GM23338 (cell line): ENCODE measurements at regions not wholly inside any gene's neighbourhood (a gene's known extent, or its start where the extent isn't known, plus 50 kb on each side); places are given as distances from the start of the nearest gene placed in this dataset.

Experiments
- ATAC-seq: fragments of 200-7000 bp; cut with Tn5 transposase; 3 replicates; pipeline ENCODE4 v1.9.1; 2020
- DNase-seq: peaks from one replicate; pipeline ENCODE4 v3.0.0-alpha.2; 2015; ENCODE audit warnings: low spot score
- H2AFZ ChIP-seq: fragments of 200-600 bp; sonication (generic); 2 replicates; pipeline ENCODE4 v1.8.0; 2016; ENCODE audit warnings: antibody characterized with exemption, mild to moderate bottlenecking, moderate library complexity
- H3F3A ChIP-seq: fragments of 200-600 bp; sonication (generic); replicated peaks from 2 replicates; pipeline ENCODE4 v1.8.0; 2017; ENCODE audit warnings: antibody characterized with exemption, mixed run types, low read depth
- H3K27ac ChIP-seq: fragments of 200-600 bp; sonication (generic); 2 replicates; pipeline ENCODE4 v1.6.1; 2016; ENCODE audit warnings: low read depth
- H3K27me3 ChIP-seq: fragments of 200-600 bp; sonication (generic); 2 replicates; pipeline ENCODE4 v1.8.0; 2016; ENCODE audit warnings: mild to moderate bottlenecking, mixed run types, moderate library complexity; ENCODE audit not compliant: insufficient read depth
- H3K36me3 ChIP-seq: fragments of 200-600 bp; sonication (generic); 2 replicates; pipeline ENCODE4 v1.8.0; 2016; ENCODE audit warnings: mild to moderate bottlenecking; ENCODE audit not compliant: insufficient read depth
- H3K4me1 ChIP-seq: fragments of 200-600 bp; sonication (generic); 2 replicates; pipeline ENCODE4 v1.8.0; 2016; ENCODE audit warnings: mild to moderate bottlenecking, moderate library complexity; ENCODE audit not compliant: insufficient read depth
- H3K4me2 ChIP-seq: fragments of 200-600 bp; sonication (generic); 2 replicates; pipeline ENCODE4 v1.7.1; 2017; ENCODE audit warnings: mixed run types
- H3K4me3 ChIP-seq: fragments of 200-600 bp; sonication (generic); 2 replicates; pipeline ENCODE4 v1.6.1; 2016; ENCODE audit warnings: mixed run types
- H3K79me2 ChIP-seq: fragments of 200-600 bp; sonication (generic); replicated peaks from 2 replicates; pipeline ENCODE4 v1.8.0; 2017; ENCODE audit warnings: mild to moderate bottlenecking; ENCODE audit not compliant: insufficient read depth
- H3K9me2 ChIP-seq: fragments of 200-600 bp; sonication (generic); 2 replicates; pipeline ENCODE4 v1.8.0; 2017; ENCODE audit not compliant: insufficient read depth
- H4K20me1 ChIP-seq: fragments of 200-600 bp; sonication (generic); replicated peaks from 2 replicates; pipeline ENCODE4 v1.8.0; 2017; ENCODE audit warnings: mild to moderate bottlenecking; ENCODE audit not compliant: insufficient read depth
- H3K27ac Mint-ChIP-seq: 2 replicates; pipeline ENCODE4 v1.8.0; 2020; ENCODE audit warnings: inconsistent platforms, mild to moderate bottlenecking, moderate library complexity, mixed read lengths
- H3K27me3 Mint-ChIP-seq: 3 replicates; pipeline ENCODE4 v1.8.0; 2022; ENCODE audit warnings: low read depth, mild to moderate bottlenecking, moderate library complexity, mixed read lengths, inconsistent platforms; ENCODE audit not compliant: insufficient read depth, poor library complexity
- H3K36me3 Mint-ChIP-seq: 3 replicates; pipeline ENCODE4 v1.8.0; 2021; ENCODE audit warnings: low read depth, mild to moderate bottlenecking, inconsistent platforms, moderate library complexity, mixed read lengths
- H3K4me1 Mint-ChIP-seq: 3 replicates; pipeline ENCODE4 v1.8.0; 2020; ENCODE audit warnings: mild to moderate bottlenecking, inconsistent platforms, mixed read lengths
- H3K4me3 Mint-ChIP-seq: 3 replicates; pipeline ENCODE4 v1.8.0; 2021; ENCODE audit warnings: moderate library complexity, mild to moderate bottlenecking, inconsistent platforms, mixed read lengths
- H3K9me3 Mint-ChIP-seq: 3 replicates; pipeline ENCODE4 v1.8.0; 2020; ENCODE audit warnings: moderate library complexity, mild to moderate bottlenecking, inconsistent platforms, mixed read lengths
- CREB1 ChIP-seq: fragments of 250-450 bp; sonication (Bioruptor Pico); IDR thresholded peaks from 2 replicates; pipeline ENCODE4 v1.5.0; 2020; ENCODE audit warnings: low read depth, mild to moderate bottlenecking, moderate library complexity
- JUNB ChIP-seq: IDR thresholded peaks from one replicate; pipeline ENCODE4 v1.6.1; 2016; ENCODE audit warnings: antibody characterized with exemption; ENCODE audit not compliant: unreplicated experiment
- STAT1 ChIP-seq: IDR thresholded peaks from one replicate; pipeline ENCODE4 v1.6.1; 2016; ENCODE audit warnings: antibody characterized with exemption; ENCODE audit not compliant: unreplicated experiment
- ZNF114 ChIP-seq: fragments of 250-450 bp; sonication (Bioruptor Pico); IDR thresholded peaks from 2 replicates; pipeline ENCODE4 v1.5.0; 2020; ENCODE audit warnings: mild to moderate bottlenecking, moderate library complexity
- TF ChIP-seq, protein P1 (sequence below): IDR thresholded peaks from 2 replicates; pipeline ENCODE4 v1.6.1; 2016; ENCODE audit warnings: antibody characterized with exemption
- TF ChIP-seq, protein P2 (sequence below): IDR thresholded peaks from one replicate; pipeline ENCODE4 v1.6.1; 2018; ENCODE audit warnings: antibody characterized with exemption; ENCODE audit not compliant: unreplicated experiment
- TF ChIP-seq, protein P3 (sequence below), 2 experiments: fragments of 200-600 bp in 1 of 2; sonication (generic) in 1 of 2; conservative IDR thresholded peaks; 2 replicates each; pipeline versions ENCODE4 v1.5.1 to v1.6.1; 2016 to 2017; ENCODE audit warnings: antibody characterized with exemption in 2 of 2, low read depth in 2 of 2, mild to moderate bottlenecking in 2 of 2, moderate library complexity in 1 of 2
- TF ChIP-seq, protein P4 (sequence below): fragments of 250-450 bp; sonication (Bioruptor Pico); IDR thresholded peaks from 2 replicates; pipeline ENCODE4 v1.5.0; 2020; ENCODE audit warnings: mild to moderate bottlenecking, moderate library complexity

DNA sequence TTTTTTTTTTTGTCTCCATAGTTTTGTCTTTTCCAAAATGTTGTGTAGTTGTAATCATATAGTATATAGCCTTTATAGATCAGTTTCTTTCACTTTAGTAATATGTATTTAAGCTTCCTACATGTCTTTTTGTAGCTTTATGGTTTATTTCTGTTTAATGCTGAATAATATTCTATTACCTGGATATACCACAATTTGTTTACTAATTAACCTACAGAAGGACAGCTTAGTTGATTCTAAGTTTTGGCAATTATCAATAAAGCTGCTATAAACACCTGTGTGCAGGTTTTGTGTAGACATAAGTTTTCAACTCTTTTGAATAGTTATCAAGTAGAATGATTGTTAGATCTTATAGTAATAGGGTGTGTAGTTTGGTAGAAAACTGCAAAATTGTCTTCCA, 130.3 kb upstream of the CARD18 start:
- Histone ChIP-seq H3K9me2 (no peaks in the 10 kb centered on the region), H3K36me3 (no peaks in the 10 kb centered on the region), H3K4me2 (no peak overlapping the region), H3K79me2 (no peaks in the 10 kb centered on the region), H3K4me1 (no peaks in the 10 kb centered on the region), H4K20me1 (no peaks in the 10 kb centered on the region), H3K27me3 (no peaks in the 10 kb centered on the region), H2AFZ (no peak overlapping the region), H3K4me3 (no peak overlapping the region), H3K27ac (no peak overlapping the region), H3F3A (no peaks in the 10 kb centered on the region)
- Mint-ChIP-seq H3K27ac (no peak overlapping the region), H3K36me3 (no peaks in the 10 kb centered on the region), H3K9me3 (no peaks in the 10 kb centered on the region), H3K27me3 (no peaks in the 10 kb centered on the region), H3K4me1 (peaks cover 6% of the 10 kb centered on the region; the same call in 2 of the 3 replicates), H3K4me3 (no peak overlapping the region)
- TF ChIP-seq, protein P1, sequence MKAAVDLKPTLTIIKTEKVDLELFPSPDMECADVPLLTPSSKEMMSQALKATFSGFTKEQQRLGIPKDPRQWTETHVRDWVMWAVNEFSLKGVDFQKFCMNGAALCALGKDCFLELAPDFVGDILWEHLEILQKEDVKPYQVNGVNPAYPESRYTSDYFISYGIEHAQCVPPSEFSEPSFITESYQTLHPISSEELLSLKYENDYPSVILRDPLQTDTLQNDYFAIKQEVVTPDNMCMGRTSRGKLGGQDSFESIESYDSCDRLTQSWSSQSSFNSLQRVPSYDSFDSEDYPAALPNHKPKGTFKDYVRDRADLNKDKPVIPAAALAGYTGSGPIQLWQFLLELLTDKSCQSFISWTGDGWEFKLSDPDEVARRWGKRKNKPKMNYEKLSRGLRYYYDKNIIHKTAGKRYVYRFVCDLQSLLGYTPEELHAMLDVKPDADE, result no peak
- TF ChIP-seq CREB1 (CRISPR knock-in tag) (no peak), ZNF114 (no peak), JUNB (no peak), STAT1 (no peak)
- TF ChIP-seq, protein P2, sequence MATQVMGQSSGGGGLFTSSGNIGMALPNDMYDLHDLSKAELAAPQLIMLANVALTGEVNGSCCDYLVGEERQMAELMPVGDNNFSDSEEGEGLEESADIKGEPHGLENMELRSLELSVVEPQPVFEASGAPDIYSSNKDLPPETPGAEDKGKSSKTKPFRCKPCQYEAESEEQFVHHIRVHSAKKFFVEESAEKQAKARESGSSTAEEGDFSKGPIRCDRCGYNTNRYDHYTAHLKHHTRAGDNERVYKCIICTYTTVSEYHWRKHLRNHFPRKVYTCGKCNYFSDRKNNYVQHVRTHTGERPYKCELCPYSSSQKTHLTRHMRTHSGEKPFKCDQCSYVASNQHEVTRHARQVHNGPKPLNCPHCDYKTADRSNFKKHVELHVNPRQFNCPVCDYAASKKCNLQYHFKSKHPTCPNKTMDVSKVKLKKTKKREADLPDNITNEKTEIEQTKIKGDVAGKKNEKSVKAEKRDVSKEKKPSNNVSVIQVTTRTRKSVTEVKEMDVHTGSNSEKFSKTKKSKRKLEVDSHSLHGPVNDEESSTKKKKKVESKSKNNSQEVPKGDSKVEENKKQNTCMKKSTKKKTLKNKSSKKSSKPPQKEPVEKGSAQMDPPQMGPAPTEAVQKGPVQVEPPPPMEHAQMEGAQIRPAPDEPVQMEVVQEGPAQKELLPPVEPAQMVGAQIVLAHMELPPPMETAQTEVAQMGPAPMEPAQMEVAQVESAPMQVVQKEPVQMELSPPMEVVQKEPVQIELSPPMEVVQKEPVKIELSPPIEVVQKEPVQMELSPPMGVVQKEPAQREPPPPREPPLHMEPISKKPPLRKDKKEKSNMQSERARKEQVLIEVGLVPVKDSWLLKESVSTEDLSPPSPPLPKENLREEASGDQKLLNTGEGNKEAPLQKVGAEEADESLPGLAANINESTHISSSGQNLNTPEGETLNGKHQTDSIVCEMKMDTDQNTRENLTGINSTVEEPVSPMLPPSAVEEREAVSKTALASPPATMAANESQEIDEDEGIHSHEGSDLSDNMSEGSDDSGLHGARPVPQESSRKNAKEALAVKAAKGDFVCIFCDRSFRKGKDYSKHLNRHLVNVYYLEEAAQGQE, result no peak
- TF ChIP-seq, protein P3, sequence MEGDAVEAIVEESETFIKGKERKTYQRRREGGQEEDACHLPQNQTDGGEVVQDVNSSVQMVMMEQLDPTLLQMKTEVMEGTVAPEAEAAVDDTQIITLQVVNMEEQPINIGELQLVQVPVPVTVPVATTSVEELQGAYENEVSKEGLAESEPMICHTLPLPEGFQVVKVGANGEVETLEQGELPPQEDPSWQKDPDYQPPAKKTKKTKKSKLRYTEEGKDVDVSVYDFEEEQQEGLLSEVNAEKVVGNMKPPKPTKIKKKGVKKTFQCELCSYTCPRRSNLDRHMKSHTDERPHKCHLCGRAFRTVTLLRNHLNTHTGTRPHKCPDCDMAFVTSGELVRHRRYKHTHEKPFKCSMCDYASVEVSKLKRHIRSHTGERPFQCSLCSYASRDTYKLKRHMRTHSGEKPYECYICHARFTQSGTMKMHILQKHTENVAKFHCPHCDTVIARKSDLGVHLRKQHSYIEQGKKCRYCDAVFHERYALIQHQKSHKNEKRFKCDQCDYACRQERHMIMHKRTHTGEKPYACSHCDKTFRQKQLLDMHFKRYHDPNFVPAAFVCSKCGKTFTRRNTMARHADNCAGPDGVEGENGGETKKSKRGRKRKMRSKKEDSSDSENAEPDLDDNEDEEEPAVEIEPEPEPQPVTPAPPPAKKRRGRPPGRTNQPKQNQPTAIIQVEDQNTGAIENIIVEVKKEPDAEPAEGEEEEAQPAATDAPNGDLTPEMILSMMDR (conservative IDR thresholded peaks at IDR 0.05; ENCODE audit: low read depth in 2 of 2), result no peak
- TF ChIP-seq, protein P4, sequence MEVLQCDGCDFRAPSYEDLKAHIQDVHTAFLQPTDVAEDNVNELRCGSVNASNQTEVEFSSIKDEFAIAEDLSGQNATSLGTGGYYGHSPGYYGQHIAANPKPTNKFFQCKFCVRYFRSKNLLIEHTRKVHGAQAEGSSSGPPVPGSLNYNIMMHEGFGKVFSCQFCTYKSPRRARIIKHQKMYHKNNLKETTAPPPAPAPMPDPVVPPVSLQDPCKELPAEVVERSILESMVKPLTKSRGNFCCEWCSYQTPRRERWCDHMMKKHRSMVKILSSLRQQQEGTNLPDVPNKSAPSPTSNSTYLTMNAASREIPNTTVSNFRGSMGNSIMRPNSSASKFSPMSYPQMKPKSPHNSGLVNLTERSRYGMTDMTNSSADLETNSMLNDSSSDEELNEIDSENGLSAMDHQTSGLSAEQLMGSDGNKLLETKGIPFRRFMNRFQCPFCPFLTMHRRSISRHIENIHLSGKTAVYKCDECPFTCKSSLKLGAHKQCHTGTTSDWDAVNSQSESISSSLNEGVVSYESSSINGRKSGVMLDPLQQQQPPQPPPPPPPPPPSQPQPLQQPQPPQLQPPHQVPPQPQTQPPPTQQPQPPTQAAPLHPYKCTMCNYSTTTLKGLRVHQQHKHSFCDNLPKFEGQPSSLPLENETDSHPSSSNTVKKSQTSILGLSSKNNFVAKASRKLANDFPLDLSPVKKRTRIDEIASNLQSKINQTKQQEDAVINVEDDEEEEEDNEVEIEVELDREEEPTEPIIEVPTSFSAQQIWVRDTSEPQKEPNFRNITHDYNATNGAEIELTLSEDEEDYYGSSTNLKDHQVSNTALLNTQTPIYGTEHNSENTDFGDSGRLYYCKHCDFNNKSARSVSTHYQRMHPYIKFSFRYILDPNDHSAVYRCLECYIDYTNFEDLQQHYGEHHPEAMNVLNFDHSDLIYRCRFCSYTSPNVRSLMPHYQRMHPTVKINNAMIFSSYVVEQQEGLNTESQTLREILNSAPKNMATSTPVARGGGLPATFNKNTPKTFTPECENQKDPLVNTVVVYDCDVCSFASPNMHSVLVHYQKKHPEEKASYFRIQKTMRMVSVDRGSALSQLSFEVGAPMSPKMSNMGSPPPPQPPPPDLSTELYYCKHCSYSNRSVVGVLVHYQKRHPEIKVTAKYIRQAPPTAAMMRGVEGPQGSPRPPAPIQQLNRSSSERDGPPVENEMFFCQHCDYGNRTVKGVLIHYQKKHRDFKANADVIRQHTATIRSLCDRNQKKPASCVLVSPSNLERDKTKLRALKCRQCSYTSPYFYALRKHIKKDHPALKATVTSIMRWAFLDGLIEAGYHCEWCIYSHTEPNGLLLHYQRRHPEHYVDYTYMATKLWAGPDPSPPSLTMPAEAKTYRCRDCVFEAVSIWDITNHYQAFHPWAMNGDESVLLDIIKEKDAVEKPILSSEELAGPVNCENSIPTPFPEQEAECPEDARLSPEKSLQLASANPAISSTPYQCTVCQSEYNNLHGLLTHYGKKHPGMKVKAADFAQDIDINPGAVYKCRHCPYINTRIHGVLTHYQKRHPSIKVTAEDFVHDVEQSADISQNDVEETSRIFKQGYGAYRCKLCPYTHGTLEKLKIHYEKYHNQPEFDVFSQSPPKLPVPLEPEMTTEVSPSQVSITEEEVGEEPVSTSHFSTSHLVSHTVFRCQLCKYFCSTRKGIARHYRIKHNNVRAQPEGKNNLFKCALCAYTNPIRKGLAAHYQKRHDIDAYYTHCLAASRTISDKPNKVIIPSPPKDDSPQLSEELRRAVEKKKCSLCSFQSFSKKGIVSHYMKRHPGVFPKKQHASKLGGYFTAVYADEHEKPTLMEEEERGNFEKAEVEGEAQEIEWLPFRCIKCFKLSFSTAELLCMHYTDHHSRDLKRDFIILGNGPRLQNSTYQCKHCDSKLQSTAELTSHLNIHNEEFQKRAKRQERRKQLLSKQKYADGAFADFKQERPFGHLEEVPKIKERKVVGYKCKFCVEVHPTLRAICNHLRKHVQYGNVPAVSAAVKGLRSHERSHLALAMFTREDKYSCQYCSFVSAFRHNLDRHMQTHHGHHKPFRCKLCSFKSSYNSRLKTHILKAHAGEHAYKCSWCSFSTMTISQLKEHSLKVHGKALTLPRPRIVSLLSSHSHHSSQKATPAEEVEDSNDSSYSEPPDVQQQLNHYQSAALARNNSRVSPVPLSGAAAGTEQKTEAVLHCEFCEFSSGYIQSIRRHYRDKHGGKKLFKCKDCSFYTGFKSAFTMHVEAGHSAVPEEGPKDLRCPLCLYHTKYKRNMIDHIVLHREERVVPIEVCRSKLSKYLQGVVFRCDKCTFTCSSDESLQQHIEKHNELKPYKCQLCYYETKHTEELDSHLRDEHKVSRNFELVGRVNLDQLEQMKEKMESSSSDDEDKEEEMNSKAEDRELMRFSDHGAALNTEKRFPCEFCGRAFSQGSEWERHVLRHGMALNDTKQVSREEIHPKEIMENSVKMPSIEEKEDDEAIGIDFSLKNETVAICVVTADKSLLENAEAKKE (CRISPR knock-in tag), result no peak
- ATAC-seq (no peak), DNase-seq (no peak)
